ENCODE measurements at regions not wholly inside any gene's neighbourhood (a gene's known extent, or its start where the extent isn't known, plus 50 kb on each side); places are given as distances from the start of the nearest gene placed in this dataset.

DNA sequence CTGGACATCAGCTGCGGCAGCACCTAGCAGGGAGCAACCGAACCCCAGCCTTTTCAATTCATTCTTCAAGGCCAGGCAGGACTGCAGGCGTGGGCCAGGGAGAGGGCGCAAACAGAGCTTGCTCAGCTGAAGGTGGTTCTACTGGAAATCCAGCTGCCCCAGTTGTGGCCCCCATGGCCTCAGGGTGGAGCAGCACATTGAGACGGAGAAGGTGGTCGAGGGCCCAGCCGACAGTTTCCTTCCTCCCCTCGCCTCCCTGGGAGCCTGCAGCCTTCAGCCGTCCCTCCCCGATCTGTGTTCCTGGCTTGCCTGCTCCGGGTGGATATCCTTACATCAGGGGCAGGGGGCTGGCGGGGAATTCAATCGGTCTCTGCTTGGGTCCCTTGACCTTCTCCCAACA, 217.8 kb downstream of the ANKRD60 start:
- TF ChIP-seq POLR2AphosphoS5 (IDR thresholded peaks at IDR 0.05; ENCODE audit: low read depth, low read length) (no peak), TAF1 (IDR thresholded peaks at IDR 0.05; ENCODE audit: borderline replicate concordance, insufficient read depth, low read length) (no peak)
